ENCODE measurements at regions not wholly inside any gene's neighbourhood (a gene's known extent, or its start where the extent isn't known, plus 50 kb on each side); places are given as distances from the start of the nearest gene placed in this dataset.

- TF ChIP-seq CTCF (IDR thresholded peaks at IDR 0.05 in 4 of 5, conservative IDR thresholded peaks at IDR 0.05 in 1 of 5) (no peak), POLR2A (IDR thresholded peaks at IDR 0.05) (no peak)
Measured at GRCh38 chr4:181737744-181738143, 505.5 kb upstream of the TENM3 start.

Measured in gastrocnemius medialis (tissue), 4 donors.